ENCODE measurements at regions not wholly inside any gene's neighbourhood (a gene's known extent, or its start where the extent isn't known, plus 50 kb on each side); places are given as distances from the start of the nearest gene placed in this dataset.

- TF ChIP-seq, protein P1, sequence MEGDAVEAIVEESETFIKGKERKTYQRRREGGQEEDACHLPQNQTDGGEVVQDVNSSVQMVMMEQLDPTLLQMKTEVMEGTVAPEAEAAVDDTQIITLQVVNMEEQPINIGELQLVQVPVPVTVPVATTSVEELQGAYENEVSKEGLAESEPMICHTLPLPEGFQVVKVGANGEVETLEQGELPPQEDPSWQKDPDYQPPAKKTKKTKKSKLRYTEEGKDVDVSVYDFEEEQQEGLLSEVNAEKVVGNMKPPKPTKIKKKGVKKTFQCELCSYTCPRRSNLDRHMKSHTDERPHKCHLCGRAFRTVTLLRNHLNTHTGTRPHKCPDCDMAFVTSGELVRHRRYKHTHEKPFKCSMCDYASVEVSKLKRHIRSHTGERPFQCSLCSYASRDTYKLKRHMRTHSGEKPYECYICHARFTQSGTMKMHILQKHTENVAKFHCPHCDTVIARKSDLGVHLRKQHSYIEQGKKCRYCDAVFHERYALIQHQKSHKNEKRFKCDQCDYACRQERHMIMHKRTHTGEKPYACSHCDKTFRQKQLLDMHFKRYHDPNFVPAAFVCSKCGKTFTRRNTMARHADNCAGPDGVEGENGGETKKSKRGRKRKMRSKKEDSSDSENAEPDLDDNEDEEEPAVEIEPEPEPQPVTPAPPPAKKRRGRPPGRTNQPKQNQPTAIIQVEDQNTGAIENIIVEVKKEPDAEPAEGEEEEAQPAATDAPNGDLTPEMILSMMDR (IDR thresholded peaks at IDR 0.05), result no peak
- no peak for TF ChIP-seq POLR2A (IDR thresholded peaks at IDR 0.05)
Observed at GRCh38 chr3:74021449-74021848, 396.7 kb upstream of the PDZRN3 start.

Measured in esophagus squamous epithelium (tissue), 4 donors.